H1 (cell line): ENCODE measurements at regions not wholly inside any gene's neighbourhood (a gene's known extent, or its start where the extent isn't known, plus 50 kb on each side); places are given as distances from the start of the nearest gene placed in this dataset.

ENCODE experiments used
- ASH2L ChIP-seq: fragments of 200-600, 300-600 bp; sonication (generic); IDR thresholded peaks from one replicate; pipeline ENCODE4 v1.7.1; 2017; ENCODE audit warnings: low read length
- BCL11A ChIP-seq, 2 experiments: IDR thresholded peaks; one replicate each; pipeline ENCODE4 v1.6.1; 2011; ENCODE audit warnings: low read depth in 2 of 2, low read length in 2 of 2, mild to moderate bottlenecking in 2 of 2
- CTCF ChIP-seq, 3 experiments: IDR thresholded peaks; 1 replicate in 2 of 3; 2 replicates in 1 of 3; pipeline versions ENCODE4 v1.5.1 to v1.6.1; 2011; ENCODE audit warnings: low read length in 3 of 3, mild to moderate bottlenecking in 3 of 3, inconsistent platforms in 2 of 3, low read depth in 1 of 3, moderate library complexity in 1 of 3; ENCODE audit not compliant: insufficient read depth in 1 of 3; ENCODE audit errors: control extremely low read depth in 1 of 3
- EZH2 ChIP-seq: fragments of 200-600 bp; sonication (generic); IDR thresholded peaks from 2 replicates; pipeline ENCODE4 v1.7.1; 2012; ENCODE audit warnings: low read depth, mild to moderate bottlenecking, moderate library complexity, low read length, inconsistent platforms; ENCODE audit not compliant: severe bottlenecking
- MAFK ChIP-seq: IDR thresholded peaks from 2 replicates; pipeline ENCODE4 v1.6.1; 2012; ENCODE audit warnings: low read depth, mild to moderate bottlenecking, improper control_type of control experiment, low read length
- POLR2A ChIP-seq, 2 experiments: IDR thresholded peaks; 1 replicate in 1 of 2; 2 replicates in 1 of 2; pipeline ENCODE4 v1.6.1; 2011; ENCODE audit warnings: low read depth in 2 of 2, low read length in 2 of 2, mild to moderate bottlenecking in 2 of 2; ENCODE audit errors: control extremely low read depth in 1 of 2
- RAD21 ChIP-seq, 2 experiments: IDR thresholded peaks in 1 of 2; conservative IDR thresholded peaks in 1 of 2; 2 replicates each; pipeline ENCODE4 v1.6.1; 2011; ENCODE audit warnings: low read depth in 2 of 2, low read length in 2 of 2, improper control_type of control experiment in 1 of 2, inconsistent platforms in 1 of 2, mild to moderate bottlenecking in 1 of 2, moderate library complexity in 1 of 2
- RFX5 ChIP-seq: IDR thresholded peaks from 2 replicates; pipeline ENCODE4 v1.6.1; 2011; ENCODE audit warnings: low read depth, low read length, improper control_type of control experiment, borderline replicate concordance
- YY1 ChIP-seq: IDR thresholded peaks from 2 replicates; pipeline ENCODE4 v1.6.1; 2011; ENCODE audit warnings: low read depth, mild to moderate bottlenecking, low read length

- TF ChIP-seq POLR2A (IDR thresholded peaks at IDR 0.05; ENCODE audit: control extremely low read depth in 1 of 2, low read depth in 2 of 2, low read length in 2 of 2) (no peak), YY1 (no peak), RFX5 (no peak), ASH2L (no peak), CTCF (IDR thresholded peaks at IDR 0.05; ENCODE audit: control extremely low read depth in 1 of 3, insufficient read depth in 1 of 3, low read depth in 1 of 3, low read length in 3 of 3) (no peak), RAD21 (IDR thresholded peaks at IDR 0.05 in 1 of 2, conservative IDR thresholded peaks at IDR 0.05 in 1 of 2; ENCODE audit: low read depth in 2 of 2, low read length in 2 of 2) (no peak), EZH2 (no peak), BCL11A (IDR thresholded peaks at IDR 0.05; ENCODE audit: low read depth in 2 of 2, low read length in 2 of 2) (no peak), MAFK (no peak)
Observed at GRCh38 chr5:17401470-17402288, 96.4 kb upstream of the TAF11L2 start.
